ENCODE measurements at regions not wholly inside any gene's neighbourhood (a gene's known extent, or its start where the extent isn't known, plus 50 kb on each side); places are given as distances from the start of the nearest gene placed in this dataset.

- TF ChIP-seq CTCF (IDR thresholded peaks at IDR 0.05) (no peak), POLR2A (IDR thresholded peaks at IDR 0.05) (no peak)
Observed at GRCh38 chr2:18959952-18960717, 370.8 kb upstream of the NT5C1B start.
